HL-60 (cell line): ENCODE measurements at regions not wholly inside any gene's neighbourhood (a gene's known extent, or its start where the extent isn't known, plus 50 kb on each side); places are given as distances from the start of the nearest gene placed in this dataset.

ENCODE experiments used
- DNase-seq, 2 experiments: peaks; one replicate each; pipeline ENCODE4 v3.0.0-alpha.2; 2010 to 2020; ENCODE audit warnings: low read depth in 1 of 2, low spot score in 1 of 2
- H3K27ac ChIP-seq: fragments of 250-450 bp; sonication (Bioruptor Pico); replicated peaks from 2 replicates; pipeline ENCODE4 v1.5.1; 2020; ENCODE audit warnings: mild to moderate bottlenecking, moderate library complexity
- H3K27me3 ChIP-seq: fragments of 250-450 bp; sonication (Bioruptor Pico); 2 replicates; pipeline ENCODE4 v1.5.1; 2021; ENCODE audit warnings: mild to moderate bottlenecking, moderate library complexity; ENCODE audit not compliant: insufficient read depth, poor library complexity, severe bottlenecking
- H3K4me3 ChIP-seq: replicated peaks from 2 replicates; pipeline ENCODE4 v1.5.1; 2011; ENCODE audit warnings: mild to moderate bottlenecking, control low read depth, low read length; ENCODE audit not compliant: insufficient read depth
- CTCF ChIP-seq: IDR thresholded peaks from one replicate; pipeline ENCODE4 v1.5.1; 2011; ENCODE audit warnings: low read length, control low read depth, inconsistent platforms; ENCODE audit not compliant: insufficient read depth
- GABPA ChIP-seq: IDR thresholded peaks from 2 replicates; pipeline ENCODE4 v1.6.1; 2012; ENCODE audit warnings: low read depth
- POLR2AphosphoS5 ChIP-seq: IDR thresholded peaks from 2 replicates; pipeline ENCODE4 v1.6.1; 2012; ENCODE audit warnings: low read depth
- REST ChIP-seq: IDR thresholded peaks from 2 replicates; pipeline ENCODE4 v1.6.1; 2012; ENCODE audit warnings: low read depth; ENCODE audit not compliant: insufficient replicate concordance
- SPI1 ChIP-seq: IDR thresholded peaks from 2 replicates; pipeline ENCODE4 v1.6.1; 2012; ENCODE audit warnings: low read depth, mild to moderate bottlenecking, borderline replicate concordance

- no peak for TF ChIP-seq POLR2AphosphoS5
- TF ChIP-seq REST: no peak
- Histone ChIP-seq H3K27ac (no peak overlapping the region), H3K4me3 (no peak overlapping the region), H3K27me3 (peaks cover 21% of the 10 kb centered on the region)
- DNase-seq: no peak
Measured at GRCh38 chr18:78818495-78818894, 161.1 kb upstream of the SALL3 start.

GRCh38 chr18:78818961-78819360, 160.7 kb upstream of the SALL3 start:
- no peak for DNase-seq
- no peak overlapping the region for H3K27ac ChIP-seq
- TF ChIP-seq POLR2AphosphoS5: no peak
- no peak for TF ChIP-seq SPI1
- no peak for TF ChIP-seq REST
- no peak for TF ChIP-seq CTCF
- TF ChIP-seq GABPA: no peak
- no peak overlapping the region for H3K4me3 ChIP-seq
- peaks cover 20% of the 10 kb centered on the region for H3K27me3 ChIP-seq

GRCh38 chr18:78820161-78820834, 159.3 kb upstream of the SALL3 start:
- no peak for DNase-seq
- TF ChIP-seq GABPA: no peak
- TF ChIP-seq CTCF: no peak
- no peak for TF ChIP-seq REST
- no peak for TF ChIP-seq POLR2AphosphoS5
- no peak for TF ChIP-seq SPI1
- H3K27me3 ChIP-seq: peaks cover 13% of the 10 kb centered on the region
- H3K27ac ChIP-seq: no peak overlapping the region
- H3K4me3 ChIP-seq: no peak overlapping the region
